PFSK-1 (cell line): ENCODE measurements at regions not wholly inside any gene's neighbourhood (a gene's known extent, or its start where the extent isn't known, plus 50 kb on each side); places are given as distances from the start of the nearest gene placed in this dataset.

Source experiments
- FOXP2 ChIP-seq: optimal IDR thresholded peaks from 2 replicates; pipeline ENCODE3; 2011; ENCODE audit warnings: borderline replicate concordance, control low read depth, inconsistent platforms; ENCODE audit not compliant: insufficient read depth; ENCODE audit errors: extremely low read length, extremely low read depth
- POLR2AphosphoS5 ChIP-seq: IDR thresholded peaks from 2 replicates; pipeline ENCODE4 v1.6.1; 2012; ENCODE audit warnings: low read depth, mild to moderate bottlenecking, control low read depth, low read length, moderate library complexity
- SIN3A ChIP-seq: IDR thresholded peaks from 2 replicates; pipeline ENCODE4 v1.6.1; 2012; ENCODE audit warnings: mild to moderate bottlenecking, low read length, moderate library complexity, borderline replicate concordance; ENCODE audit not compliant: insufficient read depth
- TAF1 ChIP-seq: IDR thresholded peaks from 2 replicates; pipeline ENCODE4 v1.6.1; 2012; ENCODE audit warnings: low read length, control low read depth, borderline replicate concordance; ENCODE audit not compliant: insufficient read depth
- TF ChIP-seq, protein P1 (sequence below), 2 experiments: IDR thresholded peaks; 2 replicates each; pipeline versions ENCODE4 v1.6.1 to v1.8.0; 2011 to 2012; ENCODE audit warnings: low read depth in 2 of 2, low read length in 2 of 2, control low read depth in 1 of 2, inconsistent platforms in 1 of 2, mild to moderate bottlenecking in 1 of 2, moderate library complexity in 1 of 2; ENCODE audit not compliant: insufficient read depth in 1 of 2

DNA sequence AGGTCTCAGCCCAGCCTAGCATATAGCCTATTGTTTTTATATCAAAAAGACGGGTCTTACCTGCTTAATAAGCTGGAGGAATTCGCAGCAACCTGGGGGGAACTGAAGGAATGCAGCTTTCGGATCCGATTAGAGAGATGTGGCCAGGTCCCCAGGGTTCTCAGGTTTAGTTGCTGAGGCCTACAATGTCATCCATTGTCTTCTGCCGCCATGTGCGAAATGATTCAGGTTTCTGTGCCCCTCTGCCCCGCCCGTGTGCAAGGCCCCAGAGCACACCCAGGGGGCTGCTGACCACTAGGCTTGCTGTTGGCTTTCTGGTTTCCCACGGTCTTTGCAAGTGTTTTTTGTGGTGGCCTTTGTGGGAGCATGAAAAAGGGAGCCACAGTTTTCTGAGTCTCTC, 154.5 kb upstream of the TBX3 start:
- TF ChIP-seq SIN3A: no peak
- TF ChIP-seq POLR2AphosphoS5: no peak
- TF ChIP-seq, protein P1, sequence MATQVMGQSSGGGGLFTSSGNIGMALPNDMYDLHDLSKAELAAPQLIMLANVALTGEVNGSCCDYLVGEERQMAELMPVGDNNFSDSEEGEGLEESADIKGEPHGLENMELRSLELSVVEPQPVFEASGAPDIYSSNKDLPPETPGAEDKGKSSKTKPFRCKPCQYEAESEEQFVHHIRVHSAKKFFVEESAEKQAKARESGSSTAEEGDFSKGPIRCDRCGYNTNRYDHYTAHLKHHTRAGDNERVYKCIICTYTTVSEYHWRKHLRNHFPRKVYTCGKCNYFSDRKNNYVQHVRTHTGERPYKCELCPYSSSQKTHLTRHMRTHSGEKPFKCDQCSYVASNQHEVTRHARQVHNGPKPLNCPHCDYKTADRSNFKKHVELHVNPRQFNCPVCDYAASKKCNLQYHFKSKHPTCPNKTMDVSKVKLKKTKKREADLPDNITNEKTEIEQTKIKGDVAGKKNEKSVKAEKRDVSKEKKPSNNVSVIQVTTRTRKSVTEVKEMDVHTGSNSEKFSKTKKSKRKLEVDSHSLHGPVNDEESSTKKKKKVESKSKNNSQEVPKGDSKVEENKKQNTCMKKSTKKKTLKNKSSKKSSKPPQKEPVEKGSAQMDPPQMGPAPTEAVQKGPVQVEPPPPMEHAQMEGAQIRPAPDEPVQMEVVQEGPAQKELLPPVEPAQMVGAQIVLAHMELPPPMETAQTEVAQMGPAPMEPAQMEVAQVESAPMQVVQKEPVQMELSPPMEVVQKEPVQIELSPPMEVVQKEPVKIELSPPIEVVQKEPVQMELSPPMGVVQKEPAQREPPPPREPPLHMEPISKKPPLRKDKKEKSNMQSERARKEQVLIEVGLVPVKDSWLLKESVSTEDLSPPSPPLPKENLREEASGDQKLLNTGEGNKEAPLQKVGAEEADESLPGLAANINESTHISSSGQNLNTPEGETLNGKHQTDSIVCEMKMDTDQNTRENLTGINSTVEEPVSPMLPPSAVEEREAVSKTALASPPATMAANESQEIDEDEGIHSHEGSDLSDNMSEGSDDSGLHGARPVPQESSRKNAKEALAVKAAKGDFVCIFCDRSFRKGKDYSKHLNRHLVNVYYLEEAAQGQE (IDR thresholded peaks at IDR 0.05; ENCODE audit: insufficient read depth in 1 of 2, low read depth in 2 of 2, low read length in 2 of 2): no peak
- no peak for TF ChIP-seq TAF1
- no peak for TF ChIP-seq FOXP2
